H1 (cell line): ENCODE measurements at regions not wholly inside any gene's neighbourhood (a gene's known extent, or its start where the extent isn't known, plus 50 kb on each side); places are given as distances from the start of the nearest gene placed in this dataset.

Source experiments
- CTCF ChIA-PET: fragments of 300-600 bp; sonication (Branson Sonifier 250); formaldehyde crosslinking; loops from one replicate; lab custom pipeline; 2021; ENCODE audit not compliant: partially characterized antibody; lab: Charles Lee
- POLR2A ChIA-PET: fragments of 300-600 bp; sonication (Branson Sonifier 250); formaldehyde crosslinking; loops from one replicate; lab custom pipeline; 2021; ENCODE audit warnings: inconsistent platforms; ENCODE audit not compliant: partially characterized antibody; lab: Charles Lee
- DNase-seq, 2 experiments: peaks; one replicate each; pipeline versions ENCODE4 v3.0.0 to v3.0.0-alpha.2; 2010 to 2022; ENCODE audit warnings: low spot score in 2 of 2, low read depth in 1 of 2, mixed read lengths in 1 of 2
- FAIRE-seq: peaks from 2 replicates; lab custom pipeline; 2011; peaks lifted over from hg19 to GRCh38; lab: Jason Lieb, UNC
- H2AFZ ChIP-seq: 2 replicates; pipeline ENCODE4 v1.8.1; 2012; ENCODE audit warnings: low read length, inconsistent platforms
- H2AK5ac ChIP-seq: 2 replicates; pipeline ENCODE4 v1.6.1; 2013; ENCODE audit warnings: low read depth, low read length
- H2BK120ac ChIP-seq: replicated peaks from 2 replicates; pipeline ENCODE3; 2013; ENCODE audit warnings: low read depth, low read length, inconsistent platforms
- H2BK12ac ChIP-seq: 2 replicates; pipeline ENCODE4 v1.6.1; 2013; ENCODE audit warnings: low read depth, low read length
- H2BK15ac ChIP-seq: 2 replicates; pipeline ENCODE4 v1.6.1; 2013; ENCODE audit warnings: low read length
- H2BK20ac ChIP-seq: 2 replicates; pipeline ENCODE4 v1.6.1; 2013; ENCODE audit warnings: low read length
- H2BK5ac ChIP-seq: 2 replicates; pipeline ENCODE4 v1.6.1; 2013; ENCODE audit warnings: low read depth, low read length
- H3K14ac ChIP-seq: 2 replicates; pipeline ENCODE4 v1.6.1; 2013; ENCODE audit warnings: inconsistent platforms; ENCODE audit not compliant: insufficient read length
- H3K18ac ChIP-seq: 2 replicates; pipeline ENCODE4 v1.6.1; 2013; ENCODE audit warnings: low read length; ENCODE audit errors: extremely low read depth
- H3K23ac ChIP-seq: 2 replicates; pipeline ENCODE4 v1.6.1; 2013; ENCODE audit warnings: inconsistent platforms; ENCODE audit not compliant: insufficient read length
- H3K23me2 ChIP-seq: 2 replicates; pipeline ENCODE4 v1.6.1; 2013; ENCODE audit warnings: low read depth, low read length
- H3K27ac ChIP-seq: 2 replicates; pipeline ENCODE4 v1.6.1; 2011; ENCODE audit warnings: low read depth, low read length, inconsistent platforms
- H3K27me3 ChIP-seq, 4 experiments: replicated peaks in 1 of 4; 1 replicate in 1 of 4; 2 replicates in 3 of 4; pipeline versions ENCODE4 v1.6.1 to v1.8.1; 2011 to 2013; ENCODE audit warnings: low read length in 3 of 4, mild to moderate bottlenecking in 3 of 4, inconsistent platforms in 2 of 4, mixed read lengths in 2 of 4, moderate library complexity in 1 of 4; ENCODE audit not compliant: control insufficient read depth in 3 of 4, insufficient read depth in 3 of 4; ENCODE audit errors: extremely low read depth in 1 of 4
- H3K36me3 ChIP-seq, 4 experiments: 2 replicates each; pipeline versions ENCODE4 v1.6.1 to v1.8.1; 2011 to 2013; ENCODE audit warnings: mild to moderate bottlenecking in 4 of 4, low read length in 3 of 4, moderate library complexity in 2 of 4, control low read depth in 1 of 4, inconsistent platforms in 1 of 4; ENCODE audit not compliant: insufficient read depth in 4 of 4, control insufficient read depth in 2 of 4
- H3K4ac ChIP-seq: replicated peaks from 2 replicates; pipeline ENCODE3; 2013; ENCODE audit warnings: low read length, low read depth, mixed read lengths, inconsistent platforms; ENCODE audit not compliant: insufficient read length
- H3K4me1 ChIP-seq, 4 experiments: replicated peaks in 1 of 4; 1 replicate in 1 of 4; 2 replicates in 3 of 4; pipeline versions ENCODE4 v1.6.1 to v1.8.1; 2011 to 2013; ENCODE audit warnings: low read length in 3 of 4, inconsistent platforms in 2 of 4, mixed read lengths in 1 of 4; ENCODE audit not compliant: insufficient read depth in 4 of 4, control insufficient read depth in 3 of 4
- H3K4me2 ChIP-seq, 2 experiments: 2 replicates each; pipeline versions ENCODE4 v1.6.1 to v1.8.1; 2011 to 2013; ENCODE audit warnings: low read depth in 2 of 2, low read length in 2 of 2, control low read depth in 1 of 2, inconsistent platforms in 1 of 2, mild to moderate bottlenecking in 1 of 2; ENCODE audit not compliant: insufficient read depth in 1 of 2
- H3K4me3 ChIP-seq, 4 experiments: fragments of 200-600, 300-600 bp in 1 of 4; sonication (generic), shearing (Covaris generic), sonication (Bioruptor Twin) in 1 of 4; 2 replicates each; pipeline versions ENCODE4 v1.5.1 to v1.8.1; 2011 to 2016; ENCODE audit warnings: low read length in 4 of 4, low read depth in 3 of 4, control low read depth in 2 of 4, inconsistent platforms in 2 of 4, mild to moderate bottlenecking in 2 of 4, mixed read lengths in 1 of 4, moderate library complexity in 1 of 4; ENCODE audit not compliant: insufficient read depth in 2 of 4; ENCODE audit errors: extremely low read depth in 1 of 4
- H3K56ac ChIP-seq: replicated peaks from 2 replicates; pipeline ENCODE3; 2013; ENCODE audit warnings: low read depth, mild to moderate bottlenecking, mixed read lengths, low read length, inconsistent platforms; ENCODE audit not compliant: insufficient read length
- H3K79me1 ChIP-seq: 2 replicates; pipeline ENCODE4 v1.6.1; 2013; ENCODE audit warnings: low read depth, low read length, control low read depth
- H3K79me2 ChIP-seq, 2 experiments: 2 replicates each; pipeline versions ENCODE4 v1.6.1 to v1.8.1; 2012 to 2013; ENCODE audit warnings: low read length in 2 of 2, mild to moderate bottlenecking in 2 of 2, inconsistent platforms in 1 of 2; ENCODE audit not compliant: insufficient read depth in 2 of 2, control insufficient read depth in 1 of 2
- H3K9ac ChIP-seq, 4 experiments: replicated peaks in 1 of 4; 1 replicate in 1 of 4; 2 replicates in 3 of 4; pipeline versions ENCODE4 v1.6.1 to v1.8.1; 2011 to 2013; ENCODE audit warnings: low read depth in 3 of 4, low read length in 3 of 4, control low read depth in 2 of 4, mild to moderate bottlenecking in 2 of 4, moderate library complexity in 2 of 4, inconsistent platforms in 1 of 4; ENCODE audit errors: extremely low read depth in 1 of 4
- H3K9me3 ChIP-seq, 2 experiments: 2 replicates each; pipeline versions ENCODE4 v1.6.1 to v1.8.1; 2012 to 2013; ENCODE audit warnings: mild to moderate bottlenecking in 2 of 2, moderate library complexity in 2 of 2, control low read depth in 1 of 2, inconsistent platforms in 1 of 2, low read depth in 1 of 2, low read length in 1 of 2, mixed read lengths in 1 of 2; ENCODE audit not compliant: insufficient read depth in 2 of 2
- H4K20me1 ChIP-seq, 2 experiments: replicated peaks in 1 of 2; 2 replicates each; pipeline versions ENCODE3 to v1.8.1; 2011 to 2013; ENCODE audit warnings: inconsistent platforms in 2 of 2, low read length in 2 of 2, mild to moderate bottlenecking in 1 of 2; ENCODE audit not compliant: insufficient read depth in 2 of 2, control insufficient read depth in 1 of 2
- H4K5ac ChIP-seq: 2 replicates; pipeline ENCODE4 v1.6.1; 2013; ENCODE audit warnings: low read length, low read depth, mixed read lengths, inconsistent platforms; ENCODE audit not compliant: insufficient read length
- H4K8ac ChIP-seq: 2 replicates; pipeline ENCODE4 v1.8.0; 2013; ENCODE audit warnings: mild to moderate bottlenecking, moderate library complexity, low read length, inconsistent platforms; ENCODE audit not compliant: insufficient read depth; ENCODE audit errors: extremely low read depth
- H4K91ac ChIP-seq: replicated peaks from 2 replicates; pipeline ENCODE3; 2013; ENCODE audit warnings: low read length, mixed read lengths, inconsistent platforms; ENCODE audit not compliant: insufficient read length
- ATF2 ChIP-seq: IDR thresholded peaks from 2 replicates; pipeline ENCODE4 v1.6.1; 2012; ENCODE audit warnings: low read length, inconsistent platforms
- EGR1 ChIP-seq: IDR thresholded peaks from 2 replicates; pipeline ENCODE4 v1.6.1; 2011; ENCODE audit warnings: low read depth, low read length, borderline replicate concordance
- GTF2F1 ChIP-seq: IDR thresholded peaks from 2 replicates; pipeline ENCODE4 v1.6.1; 2012; ENCODE audit warnings: low read depth, low read length, improper control_type of control experiment, borderline replicate concordance
- KDM1A ChIP-seq: fragments of 200-600, 300-600 bp; sonication (generic); IDR thresholded peaks from 2 replicates; pipeline ENCODE4 v1.7.1; 2016; ENCODE audit warnings: mild to moderate bottlenecking, low read length, borderline replicate concordance
- RNF2 ChIP-seq: fragments of 200-900, 300-1000 bp; sonication (generic); IDR thresholded peaks from 2 replicates; pipeline ENCODE4 v1.7.1; 2016; ENCODE audit warnings: borderline replicate concordance, low read depth, mild to moderate bottlenecking, antibody characterized with exemption, low read length; ENCODE audit not compliant: poor library complexity, severe bottlenecking; ENCODE audit errors: missing control alignments
- SAP30 ChIP-seq: fragments of 300-600 bp; sonication (generic); IDR thresholded peaks from 2 replicates; pipeline ENCODE4 v1.7.1; 2012; ENCODE audit warnings: low read length, moderate library complexity, mild to moderate bottlenecking, inconsistent platforms; ENCODE audit not compliant: insufficient read depth, insufficient replicate concordance
- TCF12 ChIP-seq: IDR thresholded peaks from 2 replicates; pipeline ENCODE4 v1.6.1; 2011; ENCODE audit warnings: low read depth, mild to moderate bottlenecking, low read length
- WGBS, 2 experiments: shearing (Covaris generic) in 1 of 2; methylation state at CpG; one replicate each; pipeline versions ENCODE4 v1.1.6 to v1.1.7; 2013 to 2015; ENCODE audit warnings: low lambda C conversion rate in 2 of 2, mixed read lengths in 2 of 2, inconsistent platforms in 1 of 2, low coverage in 1 of 2, missing lambda C conversion rate in 1 of 2; ENCODE audit not compliant: insufficient replicate concordance in 2 of 2, insufficient coverage in 1 of 2, insufficient read length in 1 of 2; ENCODE audit errors: extremely low coverage in 1 of 2, missing lambda C conversion rate in 1 of 2; 5-methylcytosine and 5-hydroxymethylcytosine counted together

GRCh38 chr22:47278655-47279054 is 516.2 kb downstream of the TBC1D22A start:
- Histone ChIP-seq H3K4me3 (no peak overlapping the region), H3K27ac (no peak overlapping the region), H3K23me2 (no peaks in the 10 kb centered on the region), H2BK20ac (no peak overlapping the region), H3K4me1 (no peaks in the 10 kb centered on the region), H3K18ac (no peak overlapping the region), H3K79me2 (no peaks in the 10 kb centered on the region), H2BK12ac (no peak overlapping the region), H2BK5ac (no peak overlapping the region), H2AFZ (no peak overlapping the region), H3K56ac (no peak overlapping the region), H3K4me2 (no peak overlapping the region), H3K27me3 (no peaks in the 10 kb centered on the region), H4K5ac (no peak overlapping the region), H3K14ac (no peak overlapping the region), H3K4ac (no peak overlapping the region), H2AK5ac (no peak overlapping the region), H3K79me1 (no peaks in the 10 kb centered on the region), H3K9ac (no peak overlapping the region), H3K36me3 (no peaks in the 10 kb centered on the region), H4K91ac (no peak overlapping the region), H2BK15ac (no peak overlapping the region), H3K23ac (no peak overlapping the region), H3K9me3 (peaks cover 89 to 99% of the 10 kb centered on the region in 2 experiments), H4K8ac (no peak overlapping the region), H2BK120ac (no peak overlapping the region), H4K20me1 (no peaks in the 10 kb centered on the region)
- no peak for FAIRE-seq
- CTCF ChIA-PET, result no interaction called here
- 85% methylated on average over 12 of the region's 12 CpGs; no CpG with 5 or more reads in 1 of the 2 experiments for WGBS, 2 experiments
- POLR2A ChIA-PET, result no interaction called here
- TF ChIP-seq KDM1A (no peak), RNF2 (no peak), EGR1 (no peak), GTF2F1 (no peak), ATF2 (no peak), SAP30 (no peak), TCF12 (no peak)
- DNase-seq, result no peak
